ENCODE measurements at regions not wholly inside any gene's neighbourhood (a gene's known extent, or its start where the extent isn't known, plus 50 kb on each side); places are given as distances from the start of the nearest gene placed in this dataset.

DNA sequence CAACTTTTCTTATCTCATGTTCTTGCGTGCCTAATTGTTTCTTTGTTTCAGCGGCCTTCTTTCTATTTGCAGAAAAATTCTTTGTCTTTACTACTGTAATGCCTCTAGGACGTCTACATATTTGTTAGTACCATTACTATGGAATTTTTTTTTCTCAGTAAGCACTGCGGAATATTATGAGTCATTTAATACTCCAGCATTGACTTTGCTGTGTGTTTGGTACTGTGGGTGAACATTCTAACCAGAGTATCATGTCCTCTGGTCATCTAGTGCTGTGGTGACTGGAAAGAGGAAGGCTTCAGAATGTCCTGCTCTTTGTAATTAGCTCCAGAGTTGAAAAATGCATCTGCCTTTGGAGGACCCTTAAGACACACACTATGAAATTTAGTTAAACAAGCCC is 58.5 kb upstream of the FERD3L start:
- Histone ChIP-seq H3K4me1 (ENCODE audit: insufficient read depth, low read length) (no peaks in the 10 kb centered on the region), H3K9me3 (ENCODE audit: low read length) (no peaks in the 10 kb centered on the region), H3K27me3 (ENCODE audit: insufficient read depth, low read length, poor library complexity, severe bottlenecking) (no peaks in the 10 kb centered on the region), H3K36me3 (ENCODE audit: insufficient read depth, low read length) (no peaks in the 10 kb centered on the region), H3K4me3 (ENCODE audit: low read length) (no peak overlapping the region), H3K27ac (ENCODE audit: low read depth, low read length) (no peak overlapping the region)
- Mint-ChIP-seq H3K4me1 (no peaks in the 10 kb centered on the region), H3K27me3 (no peaks in the 10 kb centered on the region), H3K9me3 (peaks cover 0 to 16% (median 3%) of the 10 kb centered on the region in 5 donors), H3K4me3 (no peak overlapping the region), H3K27ac (no peak overlapping the region), H3K36me3 (no peaks in the 10 kb centered on the region)
- POLR2A ChIA-PET = no interaction called here
- DNase-seq = no peak
- CTCF ChIA-PET = no interaction called here

DNA sequence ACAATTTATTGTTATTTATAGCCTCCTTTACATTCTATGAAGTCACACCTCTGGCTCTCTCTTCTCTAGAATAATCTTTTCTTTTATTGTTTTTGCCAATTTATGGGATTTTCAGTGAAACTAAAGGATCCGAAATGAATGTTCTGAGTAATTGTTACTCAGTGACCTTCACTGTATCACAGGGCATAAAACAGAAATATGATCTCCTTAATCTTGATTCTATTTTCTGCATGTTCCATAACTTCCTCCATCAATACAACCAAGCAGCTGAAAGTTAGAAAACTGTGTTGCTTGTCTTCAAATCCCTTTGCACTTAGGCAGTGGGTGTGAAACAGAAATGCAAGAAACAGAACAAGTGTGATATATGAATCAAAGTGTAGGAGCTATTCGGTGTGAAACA is 57.4 kb upstream of the FERD3L start:
- Histone ChIP-seq H3K27me3 (ENCODE audit: insufficient read depth, low read length, poor library complexity, severe bottlenecking) (no peaks in the 10 kb centered on the region), H3K9me3 (ENCODE audit: low read length) (no peaks in the 10 kb centered on the region), H3K36me3 (ENCODE audit: insufficient read depth, low read length) (no peaks in the 10 kb centered on the region), H3K27ac (ENCODE audit: low read depth, low read length) (no peak overlapping the region), H3K4me3 (ENCODE audit: low read length) (no peak overlapping the region), H3K4me1 (ENCODE audit: insufficient read depth, low read length) (no peaks in the 10 kb centered on the region)
- peaks cover 0 to 12% (median 3%) of the 10 kb centered on the region in 5 donors for H3K9me3 Mint-ChIP-seq
- no peak overlapping the region for H3K4me3 Mint-ChIP-seq
- H3K36me3 Mint-ChIP-seq = no peaks in the 10 kb centered on the region
- CTCF ChIA-PET = no interaction called here
- DNase-seq = no peak
- POLR2A ChIA-PET = no interaction called here
- no peaks in the 10 kb centered on the region for H3K4me1 Mint-ChIP-seq
- no peaks in the 10 kb centered on the region for H3K27me3 Mint-ChIP-seq
- no peak overlapping the region for H3K27ac Mint-ChIP-seq
